Fibroblast of lung (primary cell): ENCODE measurements at regions not wholly inside any gene's neighbourhood (a gene's known extent, or its start where the extent isn't known, plus 50 kb on each side); places are given as distances from the start of the nearest gene placed in this dataset.

Experiments
- EZH2 ChIP-seq: IDR thresholded peaks from 2 replicates; pipeline ENCODE4 v1.5.1; 2012; ENCODE audit warnings: low read length, control low read depth, mild to moderate bottlenecking; ENCODE audit errors: missing control alignments
- TF ChIP-seq, protein P1 (sequence below), 2 donors: IDR thresholded peaks in 1 of 2; conservative IDR thresholded peaks in 1 of 2; 1 replicate in 1 of 2; 2 replicates in 1 of 2; pipeline ENCODE4 v1.5.1; 2011 to 2012; ENCODE audit warnings: low read length in 2 of 2, control low read depth in 1 of 2, inconsistent platforms in 1 of 2, low read depth in 1 of 2, mild to moderate bottlenecking in 1 of 2

DNA sequence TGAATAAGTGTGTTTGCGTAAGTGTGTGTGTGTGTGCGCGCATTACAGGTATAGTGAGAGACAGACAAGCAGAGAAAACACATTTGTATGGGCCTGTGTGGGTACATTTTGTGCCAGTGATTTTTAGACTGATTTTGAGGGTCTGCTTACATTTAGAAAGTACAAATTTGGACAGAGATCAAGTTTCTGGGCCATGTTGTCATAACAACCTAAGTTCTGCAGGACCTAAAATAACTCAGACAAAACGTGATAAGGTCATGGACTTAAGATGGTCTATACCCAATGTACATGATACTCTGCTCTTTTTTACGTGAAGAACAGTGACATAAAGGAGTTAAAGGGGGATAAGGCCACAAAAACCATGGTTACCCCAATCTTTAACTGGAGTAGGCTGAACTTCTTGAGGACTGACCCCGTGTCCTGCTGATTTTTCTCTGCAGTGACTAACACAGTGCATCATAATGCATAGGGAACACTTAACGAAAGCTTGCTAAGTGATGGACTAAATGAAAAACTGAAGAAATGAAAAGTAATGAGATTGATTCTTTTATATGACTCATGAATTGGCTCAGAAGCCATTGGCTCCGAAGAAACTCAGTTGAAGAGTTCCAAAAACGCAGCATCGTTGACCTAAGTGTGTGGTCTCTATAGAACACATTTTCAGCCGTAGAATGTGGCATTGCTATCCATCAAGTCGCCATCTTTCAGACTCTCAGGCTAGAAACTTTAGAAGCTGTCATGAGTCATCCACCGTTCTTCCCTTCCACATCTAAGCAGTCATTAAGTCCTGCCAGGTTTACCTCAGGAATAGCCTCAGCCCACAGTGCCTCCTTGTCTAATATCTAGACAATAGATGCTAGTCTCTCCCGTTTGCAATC is 61.6 kb upstream of the NCOA1 start:
- TF ChIP-seq, protein P1, sequence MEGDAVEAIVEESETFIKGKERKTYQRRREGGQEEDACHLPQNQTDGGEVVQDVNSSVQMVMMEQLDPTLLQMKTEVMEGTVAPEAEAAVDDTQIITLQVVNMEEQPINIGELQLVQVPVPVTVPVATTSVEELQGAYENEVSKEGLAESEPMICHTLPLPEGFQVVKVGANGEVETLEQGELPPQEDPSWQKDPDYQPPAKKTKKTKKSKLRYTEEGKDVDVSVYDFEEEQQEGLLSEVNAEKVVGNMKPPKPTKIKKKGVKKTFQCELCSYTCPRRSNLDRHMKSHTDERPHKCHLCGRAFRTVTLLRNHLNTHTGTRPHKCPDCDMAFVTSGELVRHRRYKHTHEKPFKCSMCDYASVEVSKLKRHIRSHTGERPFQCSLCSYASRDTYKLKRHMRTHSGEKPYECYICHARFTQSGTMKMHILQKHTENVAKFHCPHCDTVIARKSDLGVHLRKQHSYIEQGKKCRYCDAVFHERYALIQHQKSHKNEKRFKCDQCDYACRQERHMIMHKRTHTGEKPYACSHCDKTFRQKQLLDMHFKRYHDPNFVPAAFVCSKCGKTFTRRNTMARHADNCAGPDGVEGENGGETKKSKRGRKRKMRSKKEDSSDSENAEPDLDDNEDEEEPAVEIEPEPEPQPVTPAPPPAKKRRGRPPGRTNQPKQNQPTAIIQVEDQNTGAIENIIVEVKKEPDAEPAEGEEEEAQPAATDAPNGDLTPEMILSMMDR (conservative IDR thresholded peaks at IDR 0.05 in 1 of 2, IDR thresholded peaks at IDR 0.05 in 1 of 2; ENCODE audit: low read depth in 1 of 2, low read length in 2 of 2) = no peak
- TF ChIP-seq EZH2 = no peak
